HepG2 (cell line): ENCODE measurements at regions not wholly inside any gene's neighbourhood (a gene's known extent, or its start where the extent isn't known, plus 50 kb on each side); places are given as distances from the start of the nearest gene placed in this dataset.

Source experiments
- ATAC-seq: fragments of 200-7000 bp; cut with Tn5 transposase; 3 replicates; pipeline ENCODE4 v1.9.1; 2020; ENCODE audit warnings: mild to moderate bottlenecking, moderate library complexity
- BruUV-seq: library from RNA; stranded (reverse); fragments of 400-500 nt; replicated peaks from 2 replicates; lab custom pipeline; 2021; lab: Mats Ljungman, UMichigan
- CTCF ChIA-PET: fragments of 300-600 bp; formaldehyde crosslinking; extraction: SDS; loops from one replicate; lab custom pipeline; 2021; ENCODE audit warnings: low total read pairs, inconsistent platforms, low intra/inter-chr PET ratio; lab: Yijun Ruan, JAX
- POLR2A ChIA-PET: fragments of 350-600 bp; sonication (Branson Sonifier 250); formaldehyde crosslinking; loops from one replicate; lab custom pipeline; 2020; ENCODE audit warnings: antibody characterized with exemption, inconsistent platforms; lab: Yijun Ruan, JAX
- DNase-seq: peaks from one replicate; pipeline ENCODE4 v3.0.0-alpha.2; 2015; ENCODE audit warnings: low spot score
- FAIRE-seq: peaks from 3 replicates; lab custom pipeline; 2011; peaks lifted over from hg19 to GRCh38; lab: Jason Lieb, UNC
- H2AFZ ChIP-seq: one replicate; pipeline ENCODE4 v1.6.1; 2011; ENCODE audit warnings: low read length, inconsistent platforms
- H3K27ac ChIP-seq: fragments of 300-600 bp; 3 replicates; pipeline ENCODE4 v1.8.0; 2011; ENCODE audit warnings: mixed run types, mild to moderate bottlenecking, mixed read lengths, low read length, inconsistent platforms; ENCODE audit not compliant: insufficient read depth; ENCODE audit errors: extremely low read length
- H3K27me3 ChIP-seq, 2 experiments: fragments of 200-600 bp in 1 of 2; 2 replicates in 1 of 2; 3 replicates in 1 of 2; pipeline versions ENCODE4 v1.6.0 to v1.8.0; 2011; ENCODE audit warnings: low read length in 2 of 2, mild to moderate bottlenecking in 2 of 2, moderate library complexity in 2 of 2, inconsistent platforms in 1 of 2; ENCODE audit not compliant: insufficient read depth in 2 of 2, control insufficient read depth in 1 of 2
- H3K36me3 ChIP-seq, 2 experiments: fragments of 200-600 bp in 1 of 2; replicated peaks in 1 of 2; 2 replicates in 1 of 2; 3 replicates in 1 of 2; pipeline versions ENCODE4 v1.5.1 to v1.8.0; 2011; ENCODE audit warnings: low read length in 2 of 2, inconsistent platforms in 1 of 2; ENCODE audit not compliant: insufficient read depth in 2 of 2, control insufficient read depth in 1 of 2
- H3K4me1 ChIP-seq: 2 replicates; pipeline ENCODE4 v1.5.1; 2012; ENCODE audit warnings: low read length, inconsistent platforms; ENCODE audit not compliant: insufficient read depth
- H3K4me2 ChIP-seq: 2 replicates; pipeline ENCODE4 v1.6.0; 2011; ENCODE audit warnings: low read depth, low read length, inconsistent platforms
- H3K4me3 ChIP-seq, 3 experiments: fragments of 200-600 bp in 1 of 3; sonication (generic), shearing (Covaris generic) in 1 of 3; replicated peaks in 1 of 3; 2 replicates each; pipeline ENCODE4 v1.5.1; 2011 to 2016; ENCODE audit warnings: low read length in 3 of 3, inconsistent platforms in 2 of 3, low read depth in 2 of 3, mild to moderate bottlenecking in 2 of 3, control low read depth in 1 of 3, mixed read lengths in 1 of 3; ENCODE audit not compliant: insufficient read depth in 1 of 3
- H3K79me2 ChIP-seq: one replicate; pipeline ENCODE4 v1.6.1; 2011; ENCODE audit warnings: low read length, inconsistent platforms; ENCODE audit not compliant: insufficient read depth
- H3K9ac ChIP-seq: 2 replicates; pipeline ENCODE4 v1.6.0; 2011; ENCODE audit warnings: mild to moderate bottlenecking, low read depth, low read length, inconsistent platforms; ENCODE audit not compliant: insufficient read depth
- H3K9me3 ChIP-seq: 2 replicates; pipeline ENCODE4 v1.5.1; 2012; ENCODE audit warnings: mild to moderate bottlenecking, low read length
- H4K20me1 ChIP-seq: 2 replicates; pipeline ENCODE4 v1.6.0; 2011; ENCODE audit warnings: inconsistent platforms, mild to moderate bottlenecking, low read length, moderate library complexity; ENCODE audit not compliant: insufficient read depth
- CENPT ChIP-seq: sonication (generic); formaldehyde crosslinking; IDR thresholded peaks from 2 replicates; pipeline ENCODE4 v1.8.0; 2022; ENCODE audit warnings: low read depth, mild to moderate bottlenecking, moderate library complexity, missing genetic modification reagents
- GATA4 ChIP-seq: sonication (generic); IDR thresholded peaks from 2 replicates; pipeline ENCODE4 v1.6.1; 2016; ENCODE audit warnings: antibody characterized with exemption, low read depth, borderline replicate concordance
- NR1H2 ChIP-seq: sonication (generic); formaldehyde crosslinking; IDR thresholded peaks from 2 replicates; pipeline ENCODE4 v1.8.1; 2022; ENCODE audit warnings: low read depth, missing genetic modification reagents, borderline replicate concordance
- POLR2G ChIP-seq: fragments of 200-400 bp; formaldehyde crosslinking; IDR thresholded peaks from 2 replicates; pipeline ENCODE4 v1.6.1; 2018; ENCODE audit warnings: mild to moderate bottlenecking, low read depth, low read length, moderate library complexity
- REL ChIP-seq: sonication (generic); formaldehyde crosslinking; conservative IDR thresholded peaks from 2 replicates; pipeline ENCODE4 v1.8.0; 2022; ENCODE audit warnings: mild to moderate bottlenecking, missing genetic modification reagents, moderate library complexity
- RELA ChIP-seq: sonication (generic); formaldehyde crosslinking; IDR thresholded peaks from 2 replicates; pipeline ENCODE4 v1.4.0; 2020; ENCODE audit warnings: missing genetic modification reagents
- SNRNP70 ChIP-seq: fragments of 200-400 bp; formaldehyde crosslinking; IDR thresholded peaks from 2 replicates; pipeline ENCODE4 v1.6.1; 2017; ENCODE audit warnings: mild to moderate bottlenecking, low read depth, low read length, moderate library complexity
- SRF ChIP-seq: IDR thresholded peaks from 2 replicates; pipeline ENCODE4 v1.6.1; 2011; ENCODE audit warnings: mild to moderate bottlenecking, low read depth, low read length, moderate library complexity
- ZBTB42 ChIP-seq: sonication (generic); formaldehyde crosslinking; IDR thresholded peaks from 2 replicates; pipeline ENCODE4 v1.5.0; 2020; ENCODE audit warnings: mild to moderate bottlenecking, missing genetic modification reagents
- ZKSCAN5 ChIP-seq: sonication (generic); formaldehyde crosslinking; IDR thresholded peaks from 2 replicates; pipeline ENCODE4 v1.5.1; 2020; ENCODE audit warnings: mild to moderate bottlenecking, missing genetic modification reagents
- ZNF333 ChIP-seq: sonication (generic); formaldehyde crosslinking; IDR thresholded peaks from 2 replicates; pipeline ENCODE4 v1.4.0; 2020; ENCODE audit warnings: mild to moderate bottlenecking, missing genetic modification reagents, borderline replicate concordance
- ZNF432 ChIP-seq: sonication (generic); formaldehyde crosslinking; IDR thresholded peaks from 2 replicates; pipeline ENCODE4 v1.5.0; 2020; ENCODE audit warnings: missing genetic modification reagents, mild to moderate bottlenecking, borderline replicate concordance
- ZNF788 ChIP-seq: sonication (generic); formaldehyde crosslinking; IDR thresholded peaks from 2 replicates; pipeline ENCODE4 v1.5.0; 2020; ENCODE audit warnings: mild to moderate bottlenecking, missing genetic modification reagents, borderline replicate concordance
- WGBS: methylation state at CpG from one replicate; pipeline ENCODE4 v1.1.6; 2017; ENCODE audit warnings: low lambda C conversion rate; 5-methylcytosine and 5-hydroxymethylcytosine counted together
- in situ Hi-C: cut with HindIII; loops from 2 replicates; pipeline ENCODE4 v1.10.0; 2017; ENCODE audit warnings: low pct_unique_long_range_greater_than_20kb; ENCODE audit not compliant: extremely low pct_ligation_motif_present
- intact Hi-C: fragments of 100-400 bp; cut with micrococcal nuclease; formaldehyde crosslinking; loops from one replicate; pipeline ENCODE4 v1.10.0; 2022; ENCODE audit not compliant: unreplicated experiment
- TF ChIP-seq, protein P1 (sequence below): sonication (generic); formaldehyde crosslinking; IDR thresholded peaks from 2 replicates; pipeline ENCODE4 v1.4.0; 2020; ENCODE audit warnings: missing genetic modification reagents

DNA sequence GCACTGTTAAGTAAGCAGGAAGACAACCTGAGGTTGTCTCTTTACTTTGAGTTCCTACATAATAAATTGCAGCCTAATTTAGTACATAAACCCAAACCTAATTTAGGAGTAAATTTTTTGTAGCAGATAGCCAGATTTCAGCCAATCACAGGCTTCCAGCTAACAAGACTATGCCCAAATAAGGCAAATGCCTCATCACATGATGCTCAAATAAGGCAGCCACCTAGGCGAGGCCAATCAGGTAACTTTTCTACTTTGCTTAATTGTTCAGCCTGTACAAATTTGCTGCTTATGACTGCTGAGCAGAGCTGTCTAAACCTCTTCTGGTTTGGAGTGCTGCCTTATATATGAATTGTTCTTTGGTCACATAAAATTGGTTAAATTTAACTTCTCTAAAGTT is 1118.7 kb upstream of the TMEM132C start:
- no peak for ATAC-seq
- WGBS = 29% methylated on average over 1 of the region's 1 CpG

DNA sequence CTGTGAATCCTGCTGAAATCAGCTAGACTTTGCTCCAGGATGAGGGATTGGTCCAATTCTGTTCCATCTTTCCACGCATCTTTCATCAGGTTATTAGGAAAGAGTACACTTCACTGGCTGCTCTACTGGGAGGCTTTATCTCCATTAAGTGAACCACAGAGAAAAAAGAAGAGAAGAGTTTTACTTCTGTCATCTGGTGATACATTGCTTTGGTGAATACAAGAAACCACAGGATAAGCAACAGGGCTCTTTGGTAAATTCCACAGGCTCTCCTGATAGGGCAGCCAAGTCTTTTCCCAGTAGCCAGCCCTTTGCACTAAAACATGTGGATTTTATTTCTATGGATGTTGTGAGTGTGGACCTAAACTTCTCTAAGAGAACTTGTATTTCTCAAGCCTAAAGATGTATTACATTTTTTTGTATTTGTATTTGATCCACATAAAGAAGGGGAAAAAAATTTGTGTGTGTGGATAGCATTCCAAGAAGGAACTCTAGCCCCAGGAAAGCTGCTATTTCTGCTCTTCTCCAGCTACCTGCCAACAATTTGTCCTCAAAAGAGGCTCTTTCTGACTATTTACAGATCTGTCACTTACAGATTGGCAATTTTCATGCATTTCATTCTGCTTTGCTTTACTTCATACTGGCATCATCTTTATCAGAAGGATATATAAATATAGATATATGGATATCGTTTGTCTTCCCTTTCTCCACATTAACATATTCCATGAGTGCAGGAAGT is 1117.6 kb upstream of the TMEM132C start:
- H3K4me3 ChIP-seq = no peak overlapping the region
- intact Hi-C loops = no loop called here
- no peak for DNase-seq
- BruUV-seq = no TSS peak
- in situ Hi-C loops = no loop called here
- POLR2A ChIA-PET = no interaction called here
- H3K9ac ChIP-seq = no peak overlapping the region
- peaks cover 11% of the 10 kb centered on the region for H3K9me3 ChIP-seq
- no peaks in the 10 kb centered on the region for H3K27me3 ChIP-seq
- CTCF ChIA-PET = no interaction called here
- no peak overlapping the region for H2AFZ ChIP-seq
- ATAC-seq = no peak
- no peaks in the 10 kb centered on the region for H3K4me1 ChIP-seq
- no peak overlapping the region for H3K4me2 ChIP-seq
- no peaks in the 10 kb centered on the region for H4K20me1 ChIP-seq
- FAIRE-seq = no peak
- WGBS = 17% methylated on average over 2 of the region's 2 CpGs
- H3K27ac ChIP-seq = no peak overlapping the region
- no peaks in the 10 kb centered on the region for H3K79me2 ChIP-seq
- H3K36me3 ChIP-seq = no peaks in the 10 kb centered on the region
- TF ChIP-seq POLR2G (no peak), GATA4 (no peak), NR1H2 (CRISPR knock-in tag) (no peak), ZNF432 (CRISPR knock-in tag) (no peak), ZNF333 (CRISPR knock-in tag) (no peak), REL (CRISPR knock-in tag) (no peak), SNRNP70 (no peak), ZKSCAN5 (CRISPR knock-in tag) (no peak), CENPT (CRISPR knock-in tag) (no peak), ZBTB42 (CRISPR knock-in tag) (no peak), RELA (CRISPR knock-in tag) (no peak)
- TF ChIP-seq, protein P1, sequence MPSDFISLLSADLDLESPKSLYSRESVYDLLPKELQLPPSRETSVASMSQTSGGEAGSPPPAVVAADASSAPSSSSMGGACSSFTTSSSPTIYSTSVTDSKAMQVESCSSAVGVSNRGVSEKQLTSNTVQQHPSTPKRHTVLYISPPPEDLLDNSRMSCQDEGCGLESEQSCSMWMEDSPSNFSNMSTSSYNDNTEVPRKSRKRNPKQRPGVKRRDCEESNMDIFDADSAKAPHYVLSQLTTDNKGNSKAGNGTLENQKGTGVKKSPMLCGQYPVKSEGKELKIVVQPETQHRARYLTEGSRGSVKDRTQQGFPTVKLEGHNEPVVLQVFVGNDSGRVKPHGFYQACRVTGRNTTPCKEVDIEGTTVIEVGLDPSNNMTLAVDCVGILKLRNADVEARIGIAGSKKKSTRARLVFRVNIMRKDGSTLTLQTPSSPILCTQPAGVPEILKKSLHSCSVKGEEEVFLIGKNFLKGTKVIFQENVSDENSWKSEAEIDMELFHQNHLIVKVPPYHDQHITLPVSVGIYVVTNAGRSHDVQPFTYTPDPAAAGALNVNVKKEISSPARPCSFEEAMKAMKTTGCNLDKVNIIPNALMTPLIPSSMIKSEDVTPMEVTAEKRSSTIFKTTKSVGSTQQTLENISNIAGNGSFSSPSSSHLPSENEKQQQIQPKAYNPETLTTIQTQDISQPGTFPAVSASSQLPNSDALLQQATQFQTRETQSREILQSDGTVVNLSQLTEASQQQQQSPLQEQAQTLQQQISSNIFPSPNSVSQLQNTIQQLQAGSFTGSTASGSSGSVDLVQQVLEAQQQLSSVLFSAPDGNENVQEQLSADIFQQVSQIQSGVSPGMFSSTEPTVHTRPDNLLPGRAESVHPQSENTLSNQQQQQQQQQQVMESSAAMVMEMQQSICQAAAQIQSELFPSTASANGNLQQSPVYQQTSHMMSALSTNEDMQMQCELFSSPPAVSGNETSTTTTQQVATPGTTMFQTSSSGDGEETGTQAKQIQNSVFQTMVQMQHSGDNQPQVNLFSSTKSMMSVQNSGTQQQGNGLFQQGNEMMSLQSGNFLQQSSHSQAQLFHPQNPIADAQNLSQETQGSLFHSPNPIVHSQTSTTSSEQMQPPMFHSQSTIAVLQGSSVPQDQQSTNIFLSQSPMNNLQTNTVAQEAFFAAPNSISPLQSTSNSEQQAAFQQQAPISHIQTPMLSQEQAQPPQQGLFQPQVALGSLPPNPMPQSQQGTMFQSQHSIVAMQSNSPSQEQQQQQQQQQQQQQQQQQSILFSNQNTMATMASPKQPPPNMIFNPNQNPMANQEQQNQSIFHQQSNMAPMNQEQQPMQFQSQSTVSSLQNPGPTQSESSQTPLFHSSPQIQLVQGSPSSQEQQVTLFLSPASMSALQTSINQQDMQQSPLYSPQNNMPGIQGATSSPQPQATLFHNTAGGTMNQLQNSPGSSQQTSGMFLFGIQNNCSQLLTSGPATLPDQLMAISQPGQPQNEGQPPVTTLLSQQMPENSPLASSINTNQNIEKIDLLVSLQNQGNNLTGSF (CRISPR knock-in tag) = no peak

More for the DNA sequence above, 1118.7 kb upstream of the TMEM132C start:
- no peaks in the 10 kb centered on the region for H3K27me3 ChIP-seq
- POLR2A ChIA-PET = no interaction called here
- no TSS peak for BruUV-seq
- H3K9ac ChIP-seq = no peak overlapping the region
- no peak overlapping the region for H3K27ac ChIP-seq
- no peak overlapping the region for H2AFZ ChIP-seq
- no peaks in the 10 kb centered on the region for H3K4me1 ChIP-seq
- CTCF ChIA-PET = no interaction called here
- DNase-seq = no peak
- H4K20me1 ChIP-seq = no peaks in the 10 kb centered on the region
- no peak overlapping the region for H3K4me2 ChIP-seq
- H3K9me3 ChIP-seq = peaks cover 13% of the 10 kb centered on the region
- no peak overlapping the region for H3K4me3 ChIP-seq
- no peaks in the 10 kb centered on the region for H3K79me2 ChIP-seq
- in situ Hi-C loops (no loop called here), intact Hi-C loops (no loop called here)
- no peak for FAIRE-seq
- H3K36me3 ChIP-seq = no peaks in the 10 kb centered on the region
- TF ChIP-seq SRF (peak; percentile 23; the same call in 1 of the 2 replicates), ZNF788 (CRISPR knock-in tag) (no peak)
